ENCODE measurements at regions not wholly inside any gene's neighbourhood (a gene's known extent, or its start where the extent isn't known, plus 50 kb on each side); places are given as distances from the start of the nearest gene placed in this dataset.

- DNase-seq = no peak
- Histone ChIP-seq H3K4me1 (no peaks in the 10 kb centered on the region), H3K27ac (no peak overlapping the region), H3K4me3 (no peak overlapping the region), H3K9me3 (no peaks in the 10 kb centered on the region), H3K27me3 (ENCODE audit: insufficient read depth in 3 of 3, low read length in 2 of 3) (no peaks in the 10 kb centered on the region), H3K36me3 (ENCODE audit: insufficient read depth in 1 of 2, low read depth in 1 of 2) (no peaks in the 10 kb centered on the region)
- WGBS, 3 donors = 75 to 79% (median 77%) methylated on average over 5 of the region's 5 CpGs
- no peak for ATAC-seq
- TF ChIP-seq, protein P1, sequence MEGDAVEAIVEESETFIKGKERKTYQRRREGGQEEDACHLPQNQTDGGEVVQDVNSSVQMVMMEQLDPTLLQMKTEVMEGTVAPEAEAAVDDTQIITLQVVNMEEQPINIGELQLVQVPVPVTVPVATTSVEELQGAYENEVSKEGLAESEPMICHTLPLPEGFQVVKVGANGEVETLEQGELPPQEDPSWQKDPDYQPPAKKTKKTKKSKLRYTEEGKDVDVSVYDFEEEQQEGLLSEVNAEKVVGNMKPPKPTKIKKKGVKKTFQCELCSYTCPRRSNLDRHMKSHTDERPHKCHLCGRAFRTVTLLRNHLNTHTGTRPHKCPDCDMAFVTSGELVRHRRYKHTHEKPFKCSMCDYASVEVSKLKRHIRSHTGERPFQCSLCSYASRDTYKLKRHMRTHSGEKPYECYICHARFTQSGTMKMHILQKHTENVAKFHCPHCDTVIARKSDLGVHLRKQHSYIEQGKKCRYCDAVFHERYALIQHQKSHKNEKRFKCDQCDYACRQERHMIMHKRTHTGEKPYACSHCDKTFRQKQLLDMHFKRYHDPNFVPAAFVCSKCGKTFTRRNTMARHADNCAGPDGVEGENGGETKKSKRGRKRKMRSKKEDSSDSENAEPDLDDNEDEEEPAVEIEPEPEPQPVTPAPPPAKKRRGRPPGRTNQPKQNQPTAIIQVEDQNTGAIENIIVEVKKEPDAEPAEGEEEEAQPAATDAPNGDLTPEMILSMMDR (IDR thresholded peaks at IDR 0.05) = no peak
- intact Hi-C loops (cut with DNase I) = no loop called here
Measured at GRCh38 chr3:117853923-117854668, 1144.5 kb downstream of the TUSC7 start.

DNA sequence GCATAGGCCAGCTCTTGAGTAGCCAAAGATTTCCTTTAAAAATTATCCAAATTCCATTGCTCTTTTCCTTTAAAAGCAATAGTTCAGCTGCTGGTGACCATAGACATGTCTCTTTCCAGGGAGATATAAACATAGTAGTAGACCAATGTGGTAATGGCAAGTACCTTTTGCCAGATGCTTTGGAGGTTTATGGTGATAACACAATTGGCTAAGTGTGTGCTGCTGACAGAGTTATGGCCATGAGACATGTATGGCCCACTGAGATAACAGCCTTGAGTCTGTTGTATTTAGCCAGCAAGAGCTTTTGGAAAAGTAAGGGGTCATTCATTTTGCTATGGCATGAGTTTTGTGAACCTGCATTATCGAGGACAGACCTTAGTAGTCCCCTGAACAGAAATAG lies 1146.8 kb downstream of the TUSC7 start:
- intact Hi-C loops (cut with DNase I) = no loop called here
- Histone ChIP-seq H3K27ac (no peak overlapping the region), H3K4me1 (no peaks in the 10 kb centered on the region), H3K27me3 (ENCODE audit: insufficient read depth in 3 of 3, low read length in 2 of 3) (no peaks in the 10 kb centered on the region), H3K4me3 (no peak overlapping the region), H3K36me3 (ENCODE audit: insufficient read depth in 1 of 2, low read depth in 1 of 2) (no peaks in the 10 kb centered on the region), H3K9me3 (no peaks in the 10 kb centered on the region)
- DNase-seq (no peak), ATAC-seq (no peak)
- WGBS, 3 donors = 69 to 73% (median 72%) methylated on average over 1 of the region's 1 CpG
- TF ChIP-seq, protein P1 (IDR thresholded peaks at IDR 0.05) = no peak

- Histone ChIP-seq H3K27me3 (ENCODE audit: insufficient read depth in 3 of 3, low read length in 2 of 3) (no peaks in the 10 kb centered on the region), H3K4me3 (no peak overlapping the region), H3K27ac (no peak overlapping the region), H3K9me3 (no peaks in the 10 kb centered on the region), H3K4me1 (no peaks in the 10 kb centered on the region), H3K36me3 (ENCODE audit: insufficient read depth in 1 of 2, low read depth in 1 of 2) (no peaks in the 10 kb centered on the region)
- intact Hi-C loops (cut with DNase I) = no loop called here
- TF ChIP-seq, protein P1 (IDR thresholded peaks at IDR 0.05) = no peak
- ATAC-seq = no peak
- WGBS, 3 donors = 89 to 94% (median 90%) methylated on average over 2 of the region's 2 CpGs
- no peak for DNase-seq
Measured at GRCh38 chr3:117863146-117863545, 1153.6 kb downstream of the TUSC7 start.

DNA sequence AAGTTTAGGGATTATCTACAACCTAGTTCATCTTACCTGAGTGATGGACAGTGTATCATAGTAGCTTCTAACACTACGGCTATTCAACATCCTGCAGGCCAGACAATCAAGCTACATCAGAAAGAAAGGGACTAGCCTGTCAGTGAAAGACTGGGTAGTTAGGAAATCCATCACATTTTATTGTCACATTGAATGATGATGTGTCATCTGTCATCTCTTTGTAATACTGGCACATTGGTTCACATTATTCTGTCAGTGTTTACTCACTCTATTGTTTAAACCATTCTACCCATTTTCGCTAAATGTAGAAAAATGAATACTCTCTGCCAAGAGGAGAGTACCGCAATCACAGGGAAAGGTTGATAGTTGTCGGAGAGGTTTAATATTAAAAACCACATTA lies 1155.8 kb downstream of the TUSC7 start:
- no peak overlapping the region for H3K27ac ChIP-seq

More for the DNA sequence above, 1155.8 kb downstream of the TUSC7 start:
- intact Hi-C loops (cut with DNase I) = no loop called here
- no peaks in the 10 kb centered on the region for H3K4me1 ChIP-seq
- TF ChIP-seq, protein P1 (IDR thresholded peaks at IDR 0.05) = no peak
- H3K36me3 ChIP-seq (ENCODE audit: insufficient read depth in 1 of 2, low read depth in 1 of 2) = no peaks in the 10 kb centered on the region
- no peaks in the 10 kb centered on the region for H3K9me3 ChIP-seq
- ATAC-seq = no peak
- no peak overlapping the region for H3K4me3 ChIP-seq
- WGBS, 3 donors = 91 to 97% (median 96%) methylated on average over 4 of the region's 4 CpGs
- no peaks in the 10 kb centered on the region for H3K27me3 ChIP-seq (ENCODE audit: insufficient read depth in 3 of 3, low read length in 2 of 3)
- no peak for DNase-seq
